ENCODE measurements at regions not wholly inside any gene's neighbourhood (a gene's known extent, or its start where the extent isn't known, plus 50 kb on each side); places are given as distances from the start of the nearest gene placed in this dataset.

DNA sequence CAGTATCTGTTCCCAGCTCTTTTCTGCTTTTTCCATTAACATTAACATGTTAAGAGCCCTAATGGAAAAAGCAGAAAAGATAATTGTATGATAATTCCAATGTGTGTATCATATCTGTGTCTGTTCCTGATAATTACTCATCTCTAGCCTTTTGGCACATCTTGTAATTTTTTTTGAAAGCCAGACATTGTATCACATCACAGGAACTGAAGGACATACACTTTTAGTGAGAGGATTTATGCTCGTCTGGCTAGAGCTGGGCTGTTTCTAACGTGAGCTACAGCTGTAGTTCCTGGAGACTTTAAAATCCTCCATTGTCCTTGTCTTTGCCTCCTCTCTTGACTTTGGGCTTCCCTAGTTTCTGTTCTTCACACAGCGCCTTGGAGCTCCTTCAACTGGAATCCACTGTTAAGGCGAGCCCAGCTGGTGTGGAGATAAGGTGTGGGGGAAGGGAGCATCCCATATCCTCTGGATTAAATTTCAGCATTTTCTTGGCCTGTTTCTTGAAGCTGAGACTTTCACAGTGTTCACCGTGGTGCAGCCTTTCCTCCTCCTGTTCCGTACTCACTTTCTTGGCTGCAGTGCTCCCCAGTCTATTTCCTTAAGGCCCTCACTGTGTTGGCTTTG, 211.5 kb downstream of the GALR1 start:
- Mint-ChIP-seq H3K36me3 (no peaks in the 10 kb centered on the region), H3K4me1 (no peaks in the 10 kb centered on the region), H3K9me3 (no peaks in the 10 kb centered on the region), H3K27ac (no peak overlapping the region), H3K27me3 (peaks cover 3% of the 10 kb centered on the region), H3K4me3 (no peak overlapping the region)
- DNase-seq, result no peak

DNA sequence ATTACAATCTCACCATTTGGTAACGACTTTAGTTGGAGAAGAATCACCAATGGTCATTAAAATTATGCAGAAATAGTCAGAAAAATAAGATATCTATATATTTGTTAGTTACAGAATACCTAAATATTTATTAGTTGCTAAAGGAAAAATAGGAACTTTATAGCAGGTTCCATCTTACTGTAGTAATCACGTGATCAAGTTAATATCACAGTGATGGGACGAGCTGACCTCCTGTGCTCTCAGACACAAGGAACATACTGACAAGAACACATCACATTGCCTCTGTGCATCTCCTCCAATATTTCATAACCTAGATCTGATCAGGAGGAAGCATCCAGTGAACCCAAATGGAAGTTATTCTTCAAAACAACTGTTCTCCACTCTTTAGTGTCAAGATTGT, 215.3 kb downstream of the GALR1 start:
- no peak for DNase-seq
- H3K36me3 Mint-ChIP-seq, result no peaks in the 10 kb centered on the region
- no peaks in the 10 kb centered on the region for H3K4me1 Mint-ChIP-seq
- no peak overlapping the region for H3K27ac Mint-ChIP-seq
- no peak overlapping the region for H3K4me3 Mint-ChIP-seq
- H3K9me3 Mint-ChIP-seq, result no peaks in the 10 kb centered on the region
- H3K27me3 Mint-ChIP-seq, result peaks cover 9% of the 10 kb centered on the region

DNA sequence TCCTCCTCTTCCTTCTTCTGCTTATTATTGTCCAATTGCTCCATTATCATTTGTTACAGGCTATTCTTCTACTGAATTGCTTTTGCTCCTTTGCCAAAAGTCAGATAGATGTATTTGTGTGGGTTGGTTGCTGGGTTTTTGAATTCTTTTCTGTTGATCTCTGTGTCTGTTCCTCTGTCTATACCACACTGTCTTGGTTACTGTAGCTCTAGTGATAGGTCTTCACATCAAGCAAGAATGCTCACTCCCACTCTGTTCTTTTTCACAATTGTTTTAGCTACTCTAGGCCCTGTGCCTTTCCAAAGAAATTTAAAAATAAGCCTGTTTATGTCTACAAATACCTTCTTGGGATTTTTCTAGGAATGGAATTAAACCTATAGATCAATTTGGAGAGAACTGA, 217.2 kb downstream of the GALR1 start:
- Mint-ChIP-seq H3K27ac (no peak overlapping the region), H3K36me3 (no peaks in the 10 kb centered on the region), H3K4me1 (no peaks in the 10 kb centered on the region), H3K27me3 (peaks cover 18% of the 10 kb centered on the region), H3K4me3 (no peak overlapping the region), H3K9me3 (no peaks in the 10 kb centered on the region)
- no peak for DNase-seq

DNA sequence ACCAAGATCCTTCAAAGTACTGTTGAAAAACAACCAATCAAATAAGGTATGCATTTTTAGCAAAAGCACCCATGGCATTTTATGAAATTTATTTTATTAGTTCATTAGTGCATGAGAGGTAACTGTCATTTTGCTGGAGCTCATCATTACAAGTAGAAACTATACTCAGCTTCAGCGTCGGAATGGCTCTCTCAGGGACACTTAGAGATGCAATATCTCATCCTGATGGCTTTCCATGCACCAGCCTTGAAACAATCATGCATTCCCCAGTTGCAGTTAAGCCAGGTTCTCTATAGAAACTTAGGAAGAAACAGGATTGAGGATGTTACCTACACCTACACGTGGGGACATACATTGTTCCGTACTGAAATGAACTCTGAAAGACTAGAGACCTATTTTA, 219.5 kb downstream of the GALR1 start:
- Mint-ChIP-seq H3K4me1 (no peaks in the 10 kb centered on the region), H3K27ac (no peak overlapping the region), H3K4me3 (no peak overlapping the region), H3K9me3 (no peaks in the 10 kb centered on the region), H3K36me3 (no peaks in the 10 kb centered on the region), H3K27me3 (peaks cover 21% of the 10 kb centered on the region)
- DNase-seq, result no peak

DNA sequence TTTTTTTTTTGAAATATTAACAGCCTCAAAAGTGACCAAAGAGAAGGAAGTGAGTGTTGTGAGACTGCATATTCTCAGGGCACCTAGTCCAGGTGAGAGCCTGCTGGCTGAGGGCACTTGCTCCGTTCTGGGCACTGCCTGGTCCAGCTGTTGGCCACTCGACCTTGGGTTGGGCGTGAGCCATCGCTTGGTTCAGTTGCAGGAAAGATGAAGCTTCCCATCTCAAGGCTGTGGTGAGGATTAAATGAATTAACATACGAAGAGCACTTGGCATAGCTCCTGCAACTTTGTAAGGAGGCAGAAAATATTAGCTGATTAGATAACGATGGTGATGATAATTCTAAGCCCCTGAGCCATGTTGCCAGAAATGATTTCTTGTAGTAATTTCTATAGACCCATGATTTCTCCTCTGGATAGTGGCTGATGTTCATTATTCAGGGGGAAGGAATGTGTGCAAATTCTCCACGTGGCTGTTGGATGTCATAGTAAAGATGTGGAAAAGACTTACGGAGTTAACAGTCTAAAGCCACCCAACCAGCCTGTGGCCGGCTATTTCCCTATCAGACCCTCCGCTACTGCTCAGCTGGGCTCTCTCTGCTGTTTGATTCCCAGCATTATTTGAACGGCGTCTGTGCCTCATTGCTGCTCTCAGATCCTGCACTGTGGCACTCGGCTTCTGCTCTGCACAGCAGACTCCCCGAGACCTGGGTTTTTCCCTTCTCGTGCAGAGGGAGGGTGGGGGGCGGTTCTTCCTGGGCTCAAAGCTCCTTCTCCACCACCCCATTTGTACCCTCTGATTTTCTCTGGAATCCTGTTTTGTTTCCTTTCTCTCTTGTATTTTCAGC, 221.1 kb downstream of the GALR1 start:
- H3K27me3 Mint-ChIP-seq, result peaks cover 27% of the 10 kb centered on the region
- DNase-seq, result no peak
- H3K4me3 Mint-ChIP-seq, result no peak overlapping the region
- no peaks in the 10 kb centered on the region for H3K4me1 Mint-ChIP-seq
- H3K27ac Mint-ChIP-seq, result no peak overlapping the region
- H3K9me3 Mint-ChIP-seq, result no peaks in the 10 kb centered on the region
- no peaks in the 10 kb centered on the region for H3K36me3 Mint-ChIP-seq

DNA sequence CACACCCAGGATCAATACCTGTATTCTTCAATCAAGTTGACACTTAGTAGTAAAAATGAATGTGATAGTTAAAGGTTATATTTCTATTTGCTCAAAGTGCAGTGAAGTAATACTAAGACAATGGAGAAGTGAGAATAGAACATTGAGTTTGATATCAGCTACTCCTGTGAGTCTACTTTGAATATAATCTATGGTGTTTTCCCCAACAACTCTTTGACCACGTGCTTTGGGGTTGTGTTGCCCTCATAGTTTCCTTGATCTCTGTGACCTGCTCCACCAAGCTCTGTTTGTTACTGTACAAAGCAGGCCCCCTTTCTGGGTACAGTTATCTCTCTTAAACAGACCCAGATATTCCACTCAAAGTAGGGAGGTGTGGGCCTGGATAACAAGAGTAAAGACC, 222.9 kb downstream of the GALR1 start:
- Mint-ChIP-seq H3K27me3 (peaks cover 35% of the 10 kb centered on the region), H3K36me3 (no peaks in the 10 kb centered on the region), H3K9me3 (no peaks in the 10 kb centered on the region), H3K4me1 (no peaks in the 10 kb centered on the region), H3K4me3 (no peak overlapping the region), H3K27ac (no peak overlapping the region)
- DNase-seq, result no peak

DNA sequence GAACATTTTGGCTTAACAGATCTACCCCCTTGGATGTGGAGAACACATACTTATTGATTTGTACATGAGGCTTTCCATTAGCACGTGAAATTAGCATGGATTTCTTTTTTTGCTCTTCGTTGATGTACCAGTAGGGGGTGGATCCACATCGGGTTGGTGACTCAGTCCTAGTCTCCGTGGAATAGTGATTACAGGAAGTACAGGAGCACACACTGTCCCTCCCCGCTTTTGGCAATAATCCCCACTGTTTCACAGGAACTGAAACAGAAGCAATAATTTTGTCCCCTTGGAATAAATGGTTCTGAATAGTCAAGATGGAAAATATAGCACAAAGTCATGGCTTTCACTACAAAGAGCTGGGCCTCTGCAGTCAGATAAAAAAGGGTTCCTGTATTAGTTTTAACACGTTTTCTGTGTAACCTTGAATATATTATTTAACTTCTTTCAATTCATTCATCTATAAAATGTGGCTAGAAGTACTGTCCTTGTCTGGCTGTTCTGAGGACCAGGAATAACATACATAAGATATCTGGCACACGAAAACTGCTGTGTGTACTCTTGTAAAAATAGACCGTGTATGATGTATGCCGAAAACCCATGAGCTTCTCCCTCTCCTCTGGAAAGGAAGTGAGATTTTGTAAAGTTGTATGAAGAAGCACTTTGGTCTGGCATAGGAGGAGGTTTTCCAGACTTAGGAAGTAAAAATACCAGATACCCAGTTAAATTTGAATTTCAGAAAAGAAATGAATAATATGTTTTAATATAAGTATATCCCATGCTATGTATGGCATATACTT, 229.2 kb downstream of the GALR1 start:
- no peaks in the 10 kb centered on the region for H3K9me3 Mint-ChIP-seq
- peaks cover 31% of the 10 kb centered on the region for H3K27me3 Mint-ChIP-seq
- H3K36me3 Mint-ChIP-seq, result no peaks in the 10 kb centered on the region
- H3K4me1 Mint-ChIP-seq, result no peaks in the 10 kb centered on the region
- H3K4me3 Mint-ChIP-seq, result no peak overlapping the region
- no peak for DNase-seq
- H3K27ac Mint-ChIP-seq, result no peak overlapping the region

DNA sequence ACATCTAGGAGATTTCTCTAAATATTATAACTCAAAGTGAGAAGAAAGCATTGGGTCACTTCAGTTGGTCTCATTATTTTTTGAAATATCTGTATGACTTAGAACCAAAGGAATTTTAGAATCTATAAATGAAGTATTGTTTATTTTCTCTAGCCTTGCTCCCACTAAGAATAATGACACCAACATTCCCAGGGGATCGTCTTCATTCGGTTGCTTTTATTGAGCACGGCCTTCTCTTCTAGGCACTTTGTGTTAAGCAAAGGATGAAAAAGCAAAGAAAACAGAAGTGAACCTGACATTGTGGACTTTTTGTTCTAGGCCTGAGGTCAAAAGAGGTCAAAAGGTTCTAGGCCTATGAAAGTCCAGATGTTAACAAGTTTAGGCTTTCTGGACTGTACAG, 231.9 kb downstream of the GALR1 start:
- H3K36me3 Mint-ChIP-seq, result no peaks in the 10 kb centered on the region
- H3K9me3 Mint-ChIP-seq, result no peaks in the 10 kb centered on the region
- H3K27ac Mint-ChIP-seq, result no peak overlapping the region
- no peaks in the 10 kb centered on the region for H3K4me1 Mint-ChIP-seq
- no peak overlapping the region for H3K4me3 Mint-ChIP-seq
- no peak for DNase-seq
- H3K27me3 Mint-ChIP-seq, result peaks cover 17% of the 10 kb centered on the region

DNA sequence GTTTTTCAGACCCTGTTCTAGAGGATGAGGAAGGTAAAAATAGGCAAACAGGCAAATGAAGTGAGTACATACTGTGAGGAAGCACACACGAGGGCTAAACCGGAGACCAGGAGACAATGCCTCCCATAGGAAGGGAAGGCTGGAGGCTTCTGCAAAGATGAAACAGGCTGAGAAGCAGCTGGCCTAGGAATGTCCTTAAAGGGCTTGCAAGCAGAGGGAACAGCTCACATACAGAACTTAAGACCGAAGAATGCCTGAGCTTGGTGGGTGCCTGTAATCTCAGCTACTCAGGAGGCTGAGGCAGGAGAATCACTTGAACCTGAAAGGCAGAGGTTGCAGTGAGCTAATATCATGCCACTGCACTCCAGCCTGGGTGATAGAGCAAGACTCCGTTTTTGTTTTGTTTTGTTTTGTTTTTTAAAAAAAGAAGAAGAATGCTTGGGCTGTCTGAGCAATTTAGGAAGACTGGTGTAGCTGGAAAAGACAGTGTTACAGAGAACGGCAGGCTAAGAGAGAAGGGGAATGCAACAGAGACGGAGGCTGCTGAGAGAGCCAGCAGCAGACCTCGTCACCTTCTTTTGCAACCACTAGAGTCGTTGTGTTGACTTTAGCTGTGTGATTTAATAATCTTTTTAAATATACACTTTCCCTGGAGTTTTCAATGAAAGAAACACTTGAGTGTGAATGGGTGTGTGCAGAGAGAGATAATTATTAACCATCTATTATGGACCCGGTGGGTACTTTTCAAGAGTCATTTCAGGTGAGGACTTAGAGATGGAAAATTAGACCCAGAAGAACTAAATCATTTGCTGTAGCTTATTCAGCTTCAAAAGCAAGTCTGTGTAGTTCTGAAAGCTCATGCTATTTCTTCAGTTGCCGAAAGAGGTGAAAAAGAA, 232.8 kb downstream of the GALR1 start:
- Mint-ChIP-seq H3K36me3 (no peaks in the 10 kb centered on the region), H3K9me3 (no peaks in the 10 kb centered on the region), H3K4me3 (no peak overlapping the region), H3K27ac (no peak overlapping the region), H3K4me1 (no peaks in the 10 kb centered on the region), H3K27me3 (peaks cover 17% of the 10 kb centered on the region)
- DNase-seq, result no peak

DNA sequence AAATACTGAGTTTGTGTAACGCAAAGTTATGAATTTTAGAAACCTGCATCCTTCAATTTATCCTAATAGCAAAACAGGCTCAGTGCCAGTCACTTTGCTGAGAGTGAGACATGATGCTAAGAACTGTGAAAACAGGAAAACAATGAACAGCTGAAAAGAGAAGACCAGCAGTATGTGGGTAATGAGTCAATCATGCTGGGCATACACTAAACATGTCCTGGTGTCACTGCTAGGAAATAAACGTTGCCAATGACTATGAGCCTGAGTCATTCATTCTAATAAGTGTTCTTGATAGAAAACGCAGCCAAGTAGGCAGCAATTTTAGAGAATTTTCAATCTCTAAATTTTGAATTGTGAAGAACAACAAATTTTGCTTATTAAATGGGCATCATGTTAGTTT, 237.3 kb downstream of the GALR1 start:
- Mint-ChIP-seq H3K4me1 (no peaks in the 10 kb centered on the region), H3K27ac (no peak overlapping the region), H3K9me3 (peaks cover 9% of the 10 kb centered on the region), H3K4me3 (no peak overlapping the region), H3K27me3 (peaks cover 24% of the 10 kb centered on the region), H3K36me3 (no peaks in the 10 kb centered on the region)
- no peak for DNase-seq

DNA sequence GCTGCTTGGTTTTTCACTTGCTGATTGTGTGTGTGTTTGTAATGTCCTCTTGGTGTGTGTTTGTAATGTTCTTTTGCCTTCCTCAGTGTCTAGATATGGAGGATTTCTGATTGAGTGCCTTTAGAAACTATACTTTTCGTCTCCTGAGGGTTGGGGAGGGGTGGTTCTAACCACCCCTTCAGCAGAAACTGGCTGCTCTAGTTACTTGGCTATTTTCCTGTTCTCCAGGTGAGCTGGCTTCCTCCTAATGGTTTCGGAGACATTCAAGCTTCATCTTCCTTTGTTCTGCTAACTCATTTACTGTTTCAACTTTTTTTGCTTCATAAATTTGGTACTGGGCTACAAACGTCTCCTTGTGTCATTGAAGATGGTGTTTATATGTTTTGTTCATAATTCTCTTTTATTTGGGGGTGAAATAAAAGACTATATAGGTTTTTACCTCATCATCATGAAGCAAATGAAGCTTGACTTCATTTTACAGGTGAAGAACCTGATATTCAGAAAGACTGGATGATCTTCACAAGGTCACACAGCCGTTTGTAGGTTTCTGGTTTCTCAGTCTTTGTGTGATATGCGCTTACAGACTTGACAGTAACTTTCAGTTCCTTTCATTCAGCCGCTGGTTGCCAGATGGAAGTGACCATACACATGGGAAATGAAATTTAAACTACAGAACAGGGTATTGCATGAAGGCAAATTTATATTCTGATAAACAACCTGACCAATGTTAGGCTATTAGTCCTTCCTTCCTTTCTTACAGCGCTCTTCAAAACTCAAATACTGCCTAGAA, 238.5 kb downstream of the GALR1 start:
- H3K4me1 Mint-ChIP-seq, result no peaks in the 10 kb centered on the region
- no peak overlapping the region for H3K27ac Mint-ChIP-seq
- H3K9me3 Mint-ChIP-seq, result peaks cover 9% of the 10 kb centered on the region
- no peak for DNase-seq
- H3K27me3 Mint-ChIP-seq, result peaks cover 20% of the 10 kb centered on the region
- no peaks in the 10 kb centered on the region for H3K36me3 Mint-ChIP-seq
- no peak overlapping the region for H3K4me3 Mint-ChIP-seq

DNA sequence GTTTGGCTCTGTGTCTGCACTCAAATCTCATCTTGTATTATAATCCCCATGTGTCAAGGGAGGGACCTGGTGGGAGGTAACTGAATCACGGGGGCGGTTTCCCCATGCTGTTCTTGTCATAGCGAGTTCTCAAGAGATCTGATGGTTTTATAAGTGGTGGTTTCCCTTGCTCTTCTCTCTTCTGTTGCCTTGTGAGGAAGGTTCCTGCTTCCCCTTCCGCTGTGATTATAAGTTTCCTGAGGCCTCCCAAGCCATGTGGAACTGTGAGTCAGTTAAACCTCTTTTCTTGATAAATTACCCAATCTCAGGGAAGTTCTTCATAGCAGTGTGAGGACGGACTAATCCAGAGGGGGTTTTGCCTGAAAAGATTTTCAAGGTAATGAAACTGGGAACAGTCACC, 245.4 kb downstream of the GALR1 start:
- H3K27ac Mint-ChIP-seq, result no peak overlapping the region
- peaks cover 17% of the 10 kb centered on the region for H3K27me3 Mint-ChIP-seq
- no peaks in the 10 kb centered on the region for H3K4me1 Mint-ChIP-seq
- no peak for DNase-seq
- H3K9me3 Mint-ChIP-seq, result peaks cover 5% of the 10 kb centered on the region
- no peak overlapping the region for H3K4me3 Mint-ChIP-seq
- no peaks in the 10 kb centered on the region for H3K36me3 Mint-ChIP-seq

DNA sequence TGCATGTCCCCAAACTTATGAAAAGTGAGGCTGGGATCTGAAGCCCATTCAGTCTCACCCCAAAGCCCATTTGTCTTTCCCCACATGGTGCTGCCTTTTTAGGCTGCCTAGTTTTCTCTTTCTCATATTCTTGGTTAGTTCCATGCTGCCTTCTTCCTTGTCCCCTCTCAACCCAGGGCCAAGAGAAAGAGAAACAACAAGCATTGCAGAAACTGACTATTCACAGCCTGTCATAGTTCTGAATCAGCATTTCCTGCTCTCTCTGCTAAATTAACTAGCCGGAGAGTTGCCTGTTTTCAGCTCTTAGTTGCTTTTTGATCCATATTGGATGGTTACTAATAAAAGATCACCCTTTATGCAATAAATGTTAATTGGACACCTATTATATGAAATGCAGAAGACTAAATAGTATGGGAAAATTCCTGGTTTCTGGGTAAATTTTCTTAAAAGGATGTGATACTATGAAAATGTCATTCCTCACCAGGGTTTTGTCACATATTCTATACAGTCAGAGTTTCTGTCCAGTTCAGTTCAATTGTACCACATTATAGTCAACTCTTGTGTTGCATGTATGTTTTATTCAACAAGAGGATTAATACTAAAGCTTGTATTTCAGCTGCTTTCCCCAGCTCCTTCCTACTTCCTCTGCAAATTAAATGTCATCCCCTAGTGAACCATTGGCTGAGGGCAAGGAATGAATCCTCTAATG, 246.5 kb downstream of the GALR1 start:
- Mint-ChIP-seq H3K27me3 (peaks cover 17% of the 10 kb centered on the region), H3K9me3 (peaks cover 3% of the 10 kb centered on the region), H3K27ac (no peak overlapping the region), H3K36me3 (no peaks in the 10 kb centered on the region), H3K4me3 (no peak overlapping the region), H3K4me1 (no peaks in the 10 kb centered on the region)
- no peak for DNase-seq

DNA sequence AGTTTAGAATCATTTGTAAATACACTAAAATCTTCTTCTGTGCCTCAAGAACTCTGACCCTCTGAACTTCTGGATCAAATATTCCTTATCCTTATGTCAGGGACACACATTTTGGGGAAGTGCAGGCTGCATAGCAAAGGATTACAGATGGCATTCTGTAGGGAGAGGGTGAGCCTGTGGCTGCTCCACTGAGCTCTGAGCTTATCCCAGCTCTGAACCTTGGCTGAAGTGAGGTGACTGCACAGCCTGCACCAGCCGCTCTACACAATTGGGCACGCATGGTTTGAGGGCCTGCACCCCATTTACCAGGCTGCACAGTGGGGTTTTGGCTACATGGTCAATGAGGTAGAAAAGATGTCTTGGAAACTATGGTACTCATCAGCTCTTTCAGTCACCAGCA, 251.6 kb downstream of the GALR1 start:
- H3K9me3 Mint-ChIP-seq, result peaks cover 3% of the 10 kb centered on the region
- no peak overlapping the region for H3K4me3 Mint-ChIP-seq

More for the DNA sequence above, 251.6 kb downstream of the GALR1 start:
- DNase-seq, result no peak
- no peaks in the 10 kb centered on the region for H3K36me3 Mint-ChIP-seq
- no peak overlapping the region for H3K27ac Mint-ChIP-seq
- peaks cover 14% of the 10 kb centered on the region for H3K27me3 Mint-ChIP-seq
- H3K4me1 Mint-ChIP-seq, result no peaks in the 10 kb centered on the region

All from activated naive CD8-positive, alpha-beta T cell treated with anti-CD3 and anti-CD28 coated beads for 36 hours (primary cell).